ENCODE measurements at regions not wholly inside any gene's neighbourhood (a gene's known extent, or its start where the extent isn't known, plus 50 kb on each side); places are given as distances from the start of the nearest gene placed in this dataset.

- TF ChIP-seq GATA2 (IDR thresholded peaks at IDR 0.05; ENCODE audit: low read depth, low read length) = no peak
- TF ChIP-seq GATA3 (IDR thresholded peaks at IDR 0.05; ENCODE audit: low read depth, low read length) = no peak
Measured at GRCh38 chr1:47549532-47549931, 111.7 kb downstream of the FOXD2 start.

Data from SH-SY5Y (cell line).